DMS 273 treated with DMSO at 0.1 percent for 48 hours (cell line): ENCODE measurements at regions not wholly inside any gene's neighbourhood (a gene's known extent, or its start where the extent isn't known, plus 50 kb on each side); places are given as distances from the start of the nearest gene placed in this dataset.

Experiments
- DNase-seq: peaks from one replicate; lab custom pipeline; 2025; lab: John Stamatoyannopoulos, UW

DNA sequence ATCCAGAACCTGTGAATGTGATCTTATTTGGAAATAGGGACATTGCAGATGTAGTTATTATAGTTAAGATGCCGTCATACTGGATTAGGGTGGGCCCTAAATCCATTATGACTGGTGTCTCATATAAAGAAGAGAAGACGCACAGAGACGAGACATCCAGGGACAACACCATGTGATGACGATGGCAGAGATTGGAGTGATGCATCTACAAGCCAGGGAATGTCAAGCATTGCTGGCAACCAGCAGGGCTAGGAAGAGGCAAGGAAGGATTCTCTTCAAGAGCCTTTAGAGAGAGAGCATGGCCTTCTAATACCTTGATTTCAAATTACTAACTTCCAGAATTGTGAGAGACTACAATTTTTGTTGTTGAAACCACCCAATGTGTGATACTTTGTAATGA lies 345.8 kb downstream of the PTEN start:
- no peak for DNase-seq

DNA sequence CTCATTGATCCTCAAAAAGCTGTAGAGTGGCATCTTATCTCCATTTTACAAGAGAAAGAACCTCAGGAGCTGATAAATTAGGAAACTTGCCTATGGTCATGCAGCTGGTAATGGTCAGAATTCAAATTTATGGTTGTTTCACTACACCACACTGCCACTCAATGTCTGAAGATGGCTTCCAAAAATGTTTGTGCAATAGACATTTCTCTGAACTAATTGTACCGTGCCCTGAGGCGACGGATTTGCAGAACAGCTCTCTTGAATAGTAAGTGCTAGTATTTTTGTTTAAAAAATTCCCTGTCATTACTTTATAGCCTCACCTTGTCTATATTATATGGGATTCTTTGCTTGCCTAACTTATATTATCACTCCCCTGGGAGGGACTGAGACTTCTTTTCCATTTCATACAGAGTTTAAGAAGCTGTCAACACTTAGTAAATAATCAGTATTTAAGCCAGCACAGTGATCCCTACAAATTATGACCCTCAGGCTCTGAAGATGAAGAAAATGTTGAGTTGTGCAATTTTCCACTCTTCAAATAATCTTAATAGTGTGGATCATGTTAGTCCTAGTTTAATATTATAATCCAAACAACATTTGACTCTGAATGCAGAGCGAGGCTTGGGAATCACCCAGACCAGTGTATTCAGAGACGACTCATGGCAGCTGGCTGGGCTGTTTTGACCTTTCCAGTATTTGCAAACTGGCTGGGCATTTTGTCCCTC lies 346.6 kb downstream of the PTEN start:
- no peak for DNase-seq

DNA sequence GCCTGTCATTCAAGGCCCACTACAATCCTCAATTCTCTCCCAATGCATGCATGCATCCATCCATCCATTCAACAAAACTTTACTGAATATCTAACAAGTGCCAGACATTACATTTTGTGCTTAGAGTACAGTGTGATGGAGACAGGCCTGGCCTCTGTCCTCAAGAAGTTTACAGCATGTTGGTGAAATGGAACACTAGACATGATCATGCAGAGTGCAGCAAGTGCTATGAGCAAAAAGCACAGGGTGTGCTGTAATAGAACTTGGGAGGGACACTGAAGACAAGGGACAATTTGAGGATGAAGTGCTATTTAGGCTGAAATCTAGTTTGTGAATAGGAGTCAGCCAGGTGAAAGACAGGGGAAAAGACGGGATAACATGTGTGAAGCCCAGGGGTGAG lies 347.8 kb downstream of the PTEN start:
- no peak for DNase-seq

DNA sequence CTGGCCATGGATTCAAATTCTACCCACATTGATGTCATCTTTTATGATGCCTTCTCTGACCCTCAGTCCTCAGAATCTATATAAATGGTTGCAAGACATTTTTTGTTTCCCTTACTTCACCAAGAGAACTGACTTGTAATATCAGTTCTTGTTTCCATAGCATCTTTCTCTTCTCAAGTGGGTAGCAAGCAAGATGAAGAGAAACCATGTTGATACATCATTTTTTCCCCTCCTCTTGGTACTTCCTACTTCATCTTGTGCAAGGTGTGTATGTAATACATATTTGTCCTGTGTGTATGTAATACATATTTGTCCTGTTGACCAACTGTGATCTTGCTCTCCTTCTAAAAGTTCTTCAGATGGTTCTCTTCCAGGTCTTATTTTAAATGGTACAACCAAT lies 348.6 kb downstream of the PTEN start:
- DNase-seq, result no peak

DNA sequence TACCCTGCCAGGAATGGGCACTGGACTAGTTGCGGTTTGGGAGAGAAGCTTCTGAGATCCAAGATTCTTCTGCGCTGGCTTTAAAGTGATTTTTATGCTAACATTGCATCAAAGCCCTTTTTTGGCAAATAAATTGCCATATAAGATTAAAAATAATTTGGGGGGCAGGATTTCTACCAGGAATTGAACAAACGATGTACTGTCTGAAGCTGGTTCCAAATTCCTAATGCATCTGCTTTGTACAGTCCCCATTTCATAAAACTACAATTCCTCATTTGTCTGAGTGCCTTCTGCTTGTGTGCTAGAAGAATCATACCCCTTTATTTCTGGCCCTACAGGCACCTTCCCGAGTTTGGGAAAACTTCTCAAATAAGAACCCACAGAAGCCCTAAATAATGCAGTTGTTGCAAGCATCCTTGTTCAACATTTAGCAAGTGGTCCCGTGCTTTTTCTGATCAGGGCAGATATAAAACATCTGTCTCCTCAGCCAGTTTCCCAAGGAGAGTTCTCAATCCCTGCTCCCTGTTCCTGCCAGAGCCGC lies 349.7 kb downstream of the PTEN start:
- DNase-seq, result no peak

DNA sequence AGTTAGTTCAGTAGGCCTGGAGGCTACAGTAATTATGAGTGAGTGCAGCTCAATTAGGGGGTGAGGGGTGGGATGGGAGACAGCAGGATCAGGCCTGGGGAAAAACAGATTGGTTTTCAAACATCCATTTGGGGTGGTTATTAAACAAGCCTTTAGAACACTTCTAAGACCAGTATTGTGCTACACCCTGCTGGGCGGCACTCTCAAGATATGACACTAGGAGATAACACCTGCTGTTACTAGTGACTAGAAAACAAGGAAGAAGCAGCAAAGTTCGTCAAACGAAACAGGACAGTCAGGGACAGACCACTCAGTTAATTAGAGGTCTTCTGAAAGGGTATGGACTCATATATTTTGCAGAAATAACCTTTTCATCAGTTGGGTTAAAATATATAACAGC lies 353.6 kb downstream of the PTEN start:
- no peak for DNase-seq

DNA sequence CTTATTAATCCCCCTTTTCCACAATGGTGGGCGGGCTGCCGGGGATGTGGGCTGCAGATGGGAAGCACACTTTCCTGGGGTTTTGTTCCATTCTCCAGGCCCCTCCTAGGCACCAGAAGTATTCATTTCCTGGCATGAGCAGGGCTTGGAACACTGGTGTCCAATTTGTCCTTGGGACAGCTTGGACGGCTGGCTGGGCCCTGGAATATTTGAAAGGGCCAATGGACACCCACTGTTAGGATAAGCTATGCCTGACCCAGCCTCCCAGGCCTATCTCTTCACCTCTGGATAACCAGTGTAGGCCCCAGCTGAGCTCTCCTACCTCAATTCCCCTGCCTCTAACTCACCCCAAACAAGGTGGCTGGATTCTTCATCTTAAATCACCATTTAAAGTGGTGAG lies 354.9 kb downstream of the PTEN start:
- no peak for DNase-seq

DNA sequence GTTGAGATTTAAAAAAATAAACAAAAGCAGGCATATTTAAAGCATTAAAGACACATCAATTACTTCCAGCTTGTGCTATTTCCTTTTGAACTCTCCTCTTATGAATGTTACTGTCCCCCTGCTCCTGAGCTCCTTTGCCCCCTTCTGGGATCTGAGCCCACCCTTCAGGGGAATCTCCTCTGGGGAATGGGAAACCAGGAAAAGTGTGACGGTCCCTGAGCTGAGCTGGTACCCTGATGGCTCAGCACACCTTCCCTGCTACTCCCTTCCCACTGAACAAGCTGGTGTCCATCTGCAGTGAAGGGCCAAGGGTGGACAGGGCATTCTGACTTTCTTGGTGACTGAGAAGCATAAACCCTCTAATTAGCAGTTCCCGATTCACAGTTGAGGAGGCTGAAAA lies 356.3 kb downstream of the PTEN start:
- DNase-seq, result no peak

DNA sequence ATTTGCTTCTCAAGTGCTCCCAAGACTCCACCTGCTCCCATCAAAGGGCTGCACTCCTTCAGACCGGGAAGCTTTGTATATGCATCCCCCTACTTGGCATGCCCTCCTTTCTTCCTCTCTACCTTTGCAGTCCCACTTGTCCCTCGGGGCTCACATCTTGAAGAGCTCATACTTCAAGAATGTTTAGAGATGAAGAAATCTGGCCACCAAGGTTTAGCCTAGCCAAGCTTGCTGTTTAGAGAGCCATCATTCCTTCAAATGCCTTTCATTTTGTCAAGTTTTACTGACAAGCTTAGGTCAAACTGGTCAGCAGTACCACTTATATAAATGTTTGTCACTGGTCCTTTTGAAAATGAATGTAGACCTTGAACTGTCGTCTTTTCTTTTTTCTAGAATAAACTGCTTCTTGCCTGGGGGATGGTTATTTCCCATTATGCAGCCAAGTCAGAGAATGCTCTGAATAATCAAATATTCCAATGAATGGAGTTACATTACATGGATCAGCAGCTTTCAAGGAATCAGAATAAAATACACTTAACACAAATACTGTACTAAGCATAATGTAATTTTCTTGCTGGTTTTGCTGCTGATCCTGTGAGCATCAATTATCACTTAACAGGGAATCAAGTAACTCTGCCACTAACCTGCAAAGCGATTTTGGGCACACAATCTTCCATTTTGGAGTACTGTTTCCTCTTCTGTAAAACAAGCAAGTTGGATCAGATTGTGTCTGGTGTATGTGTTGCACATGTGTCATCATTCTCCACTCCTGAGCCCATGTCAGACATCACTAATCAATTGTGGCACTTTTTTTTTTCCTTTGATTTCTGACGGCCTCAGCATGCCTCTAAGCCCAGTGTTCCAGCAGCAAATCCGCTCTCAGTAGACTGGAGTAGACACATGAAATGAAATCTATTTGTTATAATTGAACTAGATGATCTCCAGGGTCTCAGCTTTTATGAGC lies 357.9 kb downstream of the PTEN start:
- DNase-seq, result no peak

DNA sequence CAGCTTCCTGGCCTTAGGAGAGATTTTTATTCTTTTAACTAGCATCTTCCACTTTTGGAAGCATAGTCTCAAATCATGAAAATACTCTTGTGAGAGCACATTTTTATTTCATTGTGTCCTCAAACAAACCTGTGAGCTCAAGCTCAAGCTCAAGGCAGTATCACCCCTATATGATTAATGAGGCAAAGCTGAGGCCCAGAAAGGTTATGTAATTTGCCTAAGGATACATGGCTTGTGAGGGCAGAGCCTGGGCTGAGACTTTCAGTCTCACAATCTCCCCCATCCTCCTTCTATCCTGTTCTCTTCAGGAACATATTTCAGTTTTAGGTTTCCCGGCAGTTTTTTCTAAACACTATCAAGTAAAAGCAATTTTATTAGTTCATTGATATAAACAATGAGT lies 359.5 kb downstream of the PTEN start:
- DNase-seq, result no peak
